Common myeloid progenitor, CD34-positive (primary cell): ENCODE measurements at regions not wholly inside any gene's neighbourhood (a gene's known extent, or its start where the extent isn't known, plus 50 kb on each side); places are given as distances from the start of the nearest gene placed in this dataset.

Experiments used
- CTCF ChIA-PET: fragments of 350-600 bp; sonication (Branson Sonifier 250); formaldehyde crosslinking; loops from one replicate; lab custom pipeline; 2021; ENCODE audit warnings: antibody characterized with exemption; lab: Charles Lee
- POLR2A ChIA-PET: fragments of 350-600 bp; sonication (Branson Sonifier 250); formaldehyde crosslinking; loops from one replicate; lab custom pipeline; 2021; ENCODE audit warnings: antibody characterized with exemption; lab: Charles Lee
- DNase-seq, 3 donors: peaks; one replicate each; pipeline versions ENCODE4 v3.0.0 to v3.0.0-alpha.2; 2013
- H3K27ac ChIP-seq, 2 experiments: 1 replicate in 1 of 2; 2 replicates in 1 of 2; pipeline ENCODE4 v1.7.0; 2013; ENCODE audit warnings: inconsistent platforms in 2 of 2, low read length in 2 of 2, mild to moderate bottlenecking in 2 of 2, low read depth in 1 of 2, moderate library complexity in 1 of 2; ENCODE audit not compliant: severe bottlenecking in 2 of 2, insufficient read depth in 1 of 2, poor library complexity in 1 of 2
- H3K27me3 ChIP-seq, 5 experiments: replicated peaks in 2 of 5; 1 replicate in 3 of 5; 2 replicates in 2 of 5; pipeline versions ENCODE4 v1.6.1 to v1.7.0; 2013; ENCODE audit warnings: low read length in 4 of 5, mild to moderate bottlenecking in 2 of 5, moderate library complexity in 2 of 5, inconsistent platforms in 1 of 5; ENCODE audit not compliant: insufficient read depth in 5 of 5, control insufficient read depth in 4 of 5
- H3K36me3 ChIP-seq, 4 experiments: 1 replicate in 2 of 4; 2 replicates in 2 of 4; pipeline versions ENCODE4 v1.6.1 to v1.7.0; 2013; ENCODE audit warnings: low read length in 3 of 4, control low read depth in 1 of 4, mild to moderate bottlenecking in 1 of 4; ENCODE audit not compliant: control insufficient read depth in 4 of 4, insufficient read depth in 4 of 4
- H3K4me1 ChIP-seq, 4 experiments: 1 replicate in 3 of 4; 2 replicates in 1 of 4; pipeline versions ENCODE4 v1.6.1 to v1.7.1; 2013; ENCODE audit warnings: low read length in 3 of 4, mild to moderate bottlenecking in 3 of 4, control low read depth in 1 of 4, inconsistent platforms in 1 of 4, moderate library complexity in 1 of 4; ENCODE audit not compliant: control insufficient read depth in 4 of 4, insufficient read depth in 4 of 4; ENCODE audit errors: control extremely low read depth in 1 of 4
- H3K4me3 ChIP-seq, 7 experiments: 1 replicate in 4 of 7; 2 replicates in 3 of 7; pipeline versions ENCODE4 v1.5.1 to v1.7.0; 2013; ENCODE audit warnings: mild to moderate bottlenecking in 7 of 7, low read length in 6 of 7, moderate library complexity in 6 of 7, inconsistent platforms in 2 of 7, low read depth in 2 of 7, control low read depth in 1 of 7; ENCODE audit not compliant: insufficient read depth in 4 of 7, control insufficient read depth in 1 of 7; ENCODE audit errors: extremely low read depth in 1 of 7
- H3K9me3 ChIP-seq, 5 experiments: 1 replicate in 4 of 5; 2 replicates in 1 of 5; pipeline versions ENCODE4 v1.6.1 to v1.7.1; 2013; ENCODE audit warnings: low read length in 4 of 5, mild to moderate bottlenecking in 2 of 5, inconsistent platforms in 1 of 5, low read depth in 1 of 5, moderate library complexity in 1 of 5; ENCODE audit not compliant: control insufficient read depth in 4 of 5, insufficient read depth in 2 of 5; ENCODE audit errors: control extremely low read depth in 1 of 5
- WGBS: methylation state at CpG from one replicate; pipeline ENCODE4 v1.1.5; 2013; ENCODE audit not compliant: insufficient coverage; 5-methylcytosine and 5-hydroxymethylcytosine counted together

DNA sequence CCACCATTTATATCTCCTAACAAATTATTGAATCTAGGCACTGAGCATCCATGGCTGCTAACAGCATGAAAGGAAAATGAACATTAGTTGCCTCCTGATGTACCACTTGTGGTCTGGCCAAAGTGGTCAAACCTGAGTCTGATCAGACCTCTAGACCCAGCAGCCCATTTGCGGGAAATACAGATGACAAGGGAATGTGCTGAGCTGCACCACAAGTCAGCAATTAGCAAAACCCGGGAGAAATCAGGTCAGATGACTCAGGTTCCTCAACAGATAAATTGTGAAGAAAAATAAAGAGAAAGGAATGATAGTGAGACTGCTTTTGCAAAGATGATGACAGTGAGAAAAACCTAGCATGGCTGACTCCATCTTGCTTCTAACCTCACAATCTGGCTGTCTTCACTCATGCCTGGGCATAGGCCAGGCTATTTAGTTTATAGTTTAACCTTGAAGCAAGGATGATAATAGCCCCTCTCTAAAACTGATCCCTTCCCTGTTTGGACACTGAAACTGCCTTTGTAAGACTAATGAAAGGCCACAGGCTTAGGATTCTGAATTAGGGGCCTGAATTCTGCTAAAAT, 142.7 kb upstream of the ASIC2 start:
- Histone ChIP-seq H3K36me3 (no peaks in the 10 kb centered on the region), H3K9me3 (no peaks in the 10 kb centered on the region), H3K27me3 (no peaks in the 10 kb centered on the region), H3K27ac (no peak overlapping the region), H3K4me3 (no peak overlapping the region), H3K4me1 (no peaks in the 10 kb centered on the region)
- no peak for DNase-seq
- ChIA-PET CTCF (no interaction called here), POLR2A (no interaction called here)
- 93% methylated on average over 2 of the region's 2 CpGs for WGBS

DNA sequence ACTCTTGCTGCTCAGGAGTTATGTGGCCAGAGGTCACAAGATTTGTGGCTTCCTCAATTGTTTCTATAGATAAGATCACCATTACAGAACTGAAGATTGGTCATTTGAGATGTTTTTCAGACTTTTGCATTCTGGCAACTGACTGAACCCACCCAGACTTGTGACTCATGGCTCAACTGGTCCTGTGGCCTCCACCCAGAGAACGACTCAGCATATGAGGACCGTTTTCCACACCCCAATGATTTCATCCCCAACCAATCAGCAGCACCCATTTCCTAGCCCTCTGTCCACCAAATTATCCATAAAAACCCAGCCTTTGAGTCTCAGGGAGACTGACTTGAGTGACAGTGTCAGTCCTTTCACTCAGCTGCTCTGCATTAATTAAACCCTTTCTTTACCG, 143.2 kb upstream of the ASIC2 start:
- peak in 1 of 3 donors; percentile 13 for DNase-seq
- CTCF ChIA-PET = no interaction called here
- Histone ChIP-seq H3K27me3 (no peaks in the 10 kb centered on the region), H3K36me3 (no peaks in the 10 kb centered on the region), H3K4me3 (no peak overlapping the region), H3K9me3 (no peaks in the 10 kb centered on the region), H3K27ac (no peak overlapping the region), H3K4me1 (no peaks in the 10 kb centered on the region)
- POLR2A ChIA-PET = no interaction called here
- WGBS = 80% methylated on average over 1 of the region's 3 CpGs

DNA sequence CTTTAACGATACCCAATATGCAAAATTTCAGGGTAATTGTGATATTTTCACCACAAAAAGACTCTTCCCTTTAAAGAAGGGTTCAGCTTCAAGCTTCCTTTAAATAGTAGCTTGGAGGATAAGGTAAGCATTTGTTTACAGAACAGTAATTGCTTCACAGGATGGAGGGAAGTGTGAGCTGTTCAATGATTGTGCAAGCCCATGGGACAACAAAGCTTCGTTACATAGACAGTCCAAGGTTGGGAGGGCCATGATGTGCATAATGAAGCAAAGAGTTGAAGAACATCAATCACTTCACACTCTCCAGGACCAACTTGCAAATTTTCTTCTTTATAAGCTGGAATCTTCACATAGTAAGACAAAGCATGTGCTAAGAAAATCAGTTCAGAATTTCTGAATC, 145.0 kb upstream of the ASIC2 start:
- H3K27me3 ChIP-seq = no peaks in the 10 kb centered on the region
- ChIA-PET CTCF (no interaction called here), POLR2A (no interaction called here)
- H3K9me3 ChIP-seq = peaks cover 0 to 5% (median 0%) of the 10 kb centered on the region in 5 experiments
- H3K36me3 ChIP-seq = no peaks in the 10 kb centered on the region
- no peak overlapping the region for H3K4me3 ChIP-seq
- no peak overlapping the region for H3K27ac ChIP-seq
- H3K4me1 ChIP-seq = no peaks in the 10 kb centered on the region
- DNase-seq = no peak
- no CpG with 5 or more reads among the region's 2 CpGs for WGBS

DNA sequence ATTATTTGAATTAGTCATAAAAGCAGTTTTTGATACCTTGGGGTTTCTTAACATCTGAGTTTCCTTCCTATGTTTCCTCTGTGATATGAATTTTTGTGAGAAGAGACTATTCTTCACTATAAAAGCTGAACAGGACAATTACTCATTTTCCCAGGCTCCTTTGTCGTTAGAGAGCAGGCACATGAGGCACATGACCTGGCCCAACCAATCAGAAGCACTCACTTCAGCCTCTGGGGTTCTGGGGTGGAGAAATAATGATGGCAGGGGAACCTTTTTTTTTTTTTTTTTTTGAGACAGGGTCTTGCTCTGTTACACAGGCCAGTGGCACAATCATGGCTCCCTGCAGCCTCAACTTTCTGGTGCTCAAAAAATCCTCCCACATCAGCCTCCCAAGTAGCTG, 145.5 kb upstream of the ASIC2 start:
- Histone ChIP-seq H3K4me3 (no peak overlapping the region), H3K27me3 (no peaks in the 10 kb centered on the region), H3K9me3 (peaks cover 0 to 5% (median 0%) of the 10 kb centered on the region in 5 experiments), H3K36me3 (no peaks in the 10 kb centered on the region), H3K4me1 (no peaks in the 10 kb centered on the region), H3K27ac (no peak overlapping the region)
- ChIA-PET CTCF (no interaction called here), POLR2A (no interaction called here)
- no peak for DNase-seq
- no CpG with 5 or more reads among the region's 1 CpG for WGBS

DNA sequence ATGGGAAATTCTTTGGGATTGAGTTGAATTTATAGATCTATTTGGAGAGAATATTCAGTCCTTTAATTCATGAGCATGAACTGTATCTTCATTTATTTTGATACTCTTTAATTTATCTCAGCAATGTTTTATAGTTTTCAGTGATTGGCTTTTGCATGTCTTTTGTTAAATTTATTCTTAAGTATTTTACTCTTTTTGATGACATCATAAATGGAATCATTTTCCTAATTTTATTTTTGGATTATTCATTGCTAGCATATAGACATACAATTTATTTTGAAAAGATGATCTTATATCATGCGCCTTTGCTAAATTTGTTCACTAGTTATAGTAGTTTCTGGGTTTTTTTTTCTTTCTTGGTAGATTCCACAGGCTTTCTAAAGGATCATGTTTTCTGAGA, 149.2 kb upstream of the ASIC2 start:
- Histone ChIP-seq H3K27ac (no peak overlapping the region), H3K27me3 (peaks cover 0 to 2% (median 0%) of the 10 kb centered on the region in 5 experiments), H3K36me3 (no peaks in the 10 kb centered on the region), H3K4me3 (no peak overlapping the region), H3K9me3 (peaks cover 0 to 5% (median 0%) of the 10 kb centered on the region in 5 experiments), H3K4me1 (no peaks in the 10 kb centered on the region)
- WGBS = no CpG with 5 or more reads among the region's 1 CpG
- POLR2A ChIA-PET = no interaction called here
- CTCF ChIA-PET = no interaction called here
- no peak for DNase-seq

DNA sequence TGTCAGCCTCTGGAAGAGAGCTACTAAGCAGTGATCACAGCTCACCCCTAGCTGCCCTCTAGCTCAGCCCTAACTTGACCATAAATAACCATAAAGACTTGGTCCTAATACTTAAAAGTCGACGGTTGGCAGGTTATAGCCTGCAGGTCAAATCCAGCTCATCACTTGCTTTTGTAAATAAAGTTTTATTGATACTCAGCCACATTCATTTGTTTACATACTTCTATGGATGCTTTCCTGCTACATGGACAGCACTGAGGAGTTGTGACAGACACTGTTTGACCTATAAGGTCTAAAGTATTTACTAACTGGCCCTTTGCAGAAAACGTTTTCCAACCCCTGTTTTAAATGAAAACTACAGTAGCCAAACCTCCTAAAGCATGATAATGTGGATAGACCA, 151.6 kb upstream of the ASIC2 start:
- no peak for DNase-seq

DNA sequence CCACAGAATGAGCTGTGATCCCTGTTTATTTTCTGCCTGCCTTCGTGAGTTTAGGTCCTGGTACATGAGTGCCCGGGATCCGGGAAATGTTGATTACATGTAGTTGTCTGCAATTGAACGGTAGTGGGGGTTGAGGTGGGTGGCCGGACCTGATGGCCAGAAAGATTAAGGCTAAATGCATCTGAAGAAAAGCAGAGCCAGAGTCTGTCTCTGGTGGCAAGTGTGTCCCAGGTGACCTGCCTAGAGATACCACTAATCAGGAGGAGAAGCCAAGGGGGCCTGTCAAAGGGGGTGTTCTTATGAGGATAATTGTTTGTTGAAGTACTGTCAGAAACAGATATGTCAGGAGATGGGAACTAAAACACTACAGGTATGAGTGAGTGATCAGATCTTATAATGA, 154.0 kb upstream of the ASIC2 start:
- 68% methylated on average over 5 of the region's 5 CpGs for WGBS
- peaks cover 0 to 5% (median 0%) of the 10 kb centered on the region in 5 experiments for H3K27me3 ChIP-seq
- POLR2A ChIA-PET = no interaction called here
- H3K4me3 ChIP-seq = no peak overlapping the region
- no peaks in the 10 kb centered on the region for H3K36me3 ChIP-seq
- no peaks in the 10 kb centered on the region for H3K4me1 ChIP-seq
- DNase-seq = no peak
- peaks cover 0 to 5% (median 0%) of the 10 kb centered on the region in 5 experiments for H3K9me3 ChIP-seq
- CTCF ChIA-PET = no interaction called here
- H3K27ac ChIP-seq = no peak overlapping the region

More for the DNA sequence above, 151.6 kb upstream of the ASIC2 start:
- no peak overlapping the region for H3K27ac ChIP-seq
- H3K9me3 ChIP-seq = peaks cover 0 to 5% (median 0%) of the 10 kb centered on the region in 5 experiments
- H3K36me3 ChIP-seq = no peaks in the 10 kb centered on the region
- no peaks in the 10 kb centered on the region for H3K4me1 ChIP-seq
- H3K4me3 ChIP-seq = no peak overlapping the region
- no CpG with 5 or more reads among the region's 3 CpGs for WGBS
- H3K27me3 ChIP-seq = peaks cover 0 to 4% (median 0%) of the 10 kb centered on the region in 5 experiments
- POLR2A ChIA-PET = no interaction called here
- CTCF ChIA-PET = no interaction called here
